GM23338 (cell line): ENCODE measurements at regions not wholly inside any gene's neighbourhood (a gene's known extent, or its start where the extent isn't known, plus 50 kb on each side); places are given as distances from the start of the nearest gene placed in this dataset.

ENCODE experiments used
- CREB1 ChIP-seq: fragments of 250-450 bp; sonication (Bioruptor Pico); IDR thresholded peaks from 2 replicates; pipeline ENCODE4 v1.5.0; 2020; ENCODE audit warnings: low read depth, mild to moderate bottlenecking, moderate library complexity
- EZH2 ChIP-seq: fragments of 200-600 bp; sonication (generic); IDR thresholded peaks from one replicate; pipeline ENCODE4 v1.8.0; 2017; ENCODE audit warnings: antibody characterized with exemption, mild to moderate bottlenecking, low read depth; ENCODE audit not compliant: unreplicated experiment
- EZH2phosphoT487 ChIP-seq: fragments of 200-600 bp; sonication (generic); IDR thresholded peaks from one replicate; pipeline ENCODE4 v1.8.1; 2018; ENCODE audit warnings: antibody characterized with exemption; ENCODE audit not compliant: unreplicated experiment
- JUNB ChIP-seq: IDR thresholded peaks from one replicate; pipeline ENCODE4 v1.6.1; 2016; ENCODE audit warnings: antibody characterized with exemption; ENCODE audit not compliant: unreplicated experiment
- POLR2AphosphoS5 ChIP-seq: IDR thresholded peaks from 2 replicates; pipeline ENCODE4 v1.6.1; 2016; ENCODE audit warnings: antibody characterized with exemption, low read depth
- STAT1 ChIP-seq: IDR thresholded peaks from one replicate; pipeline ENCODE4 v1.6.1; 2016; ENCODE audit warnings: antibody characterized with exemption; ENCODE audit not compliant: unreplicated experiment
- ZNF114 ChIP-seq: fragments of 250-450 bp; sonication (Bioruptor Pico); IDR thresholded peaks from 2 replicates; pipeline ENCODE4 v1.5.0; 2020; ENCODE audit warnings: mild to moderate bottlenecking, moderate library complexity
- TF ChIP-seq, protein P1 (sequence below), 2 experiments: fragments of 200-600 bp in 1 of 2; sonication (generic) in 1 of 2; conservative IDR thresholded peaks; 2 replicates each; pipeline versions ENCODE4 v1.5.1 to v1.6.1; 2016 to 2017; ENCODE audit warnings: antibody characterized with exemption in 2 of 2, low read depth in 2 of 2, mild to moderate bottlenecking in 2 of 2, moderate library complexity in 1 of 2
- TF ChIP-seq, protein P2 (sequence below): fragments of 250-450 bp; sonication (Bioruptor Pico); IDR thresholded peaks from 2 replicates; pipeline ENCODE4 v1.5.0; 2020; ENCODE audit warnings: mild to moderate bottlenecking, moderate library complexity
- TF ChIP-seq, protein P3 (sequence below): IDR thresholded peaks from 2 replicates; pipeline ENCODE4 v1.6.1; 2016; ENCODE audit warnings: antibody characterized with exemption
- TF ChIP-seq, protein P4 (sequence below): IDR thresholded peaks from one replicate; pipeline ENCODE4 v1.6.1; 2018; ENCODE audit warnings: antibody characterized with exemption; ENCODE audit not compliant: unreplicated experiment

DNA sequence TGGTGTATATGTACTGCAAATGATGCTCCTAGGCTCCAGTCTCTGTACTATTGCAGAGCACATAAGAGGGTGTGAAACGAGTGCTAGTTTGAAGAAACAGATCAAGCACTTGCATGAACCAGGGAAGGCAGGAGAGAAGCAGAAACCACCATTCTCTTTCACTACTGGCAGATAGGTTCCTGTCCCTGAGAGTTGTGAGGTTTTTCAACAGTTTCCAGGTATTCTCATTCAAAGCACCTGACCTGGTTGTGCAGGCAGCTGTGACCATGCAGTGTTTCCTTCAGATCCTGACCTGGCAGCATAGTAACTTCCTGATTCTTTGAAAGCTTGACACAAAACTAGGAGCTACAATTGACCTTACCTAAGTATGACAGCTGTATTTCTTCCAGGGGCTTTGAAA, 164.9 kb downstream of the UFM1 start:
- TF ChIP-seq, protein P1, sequence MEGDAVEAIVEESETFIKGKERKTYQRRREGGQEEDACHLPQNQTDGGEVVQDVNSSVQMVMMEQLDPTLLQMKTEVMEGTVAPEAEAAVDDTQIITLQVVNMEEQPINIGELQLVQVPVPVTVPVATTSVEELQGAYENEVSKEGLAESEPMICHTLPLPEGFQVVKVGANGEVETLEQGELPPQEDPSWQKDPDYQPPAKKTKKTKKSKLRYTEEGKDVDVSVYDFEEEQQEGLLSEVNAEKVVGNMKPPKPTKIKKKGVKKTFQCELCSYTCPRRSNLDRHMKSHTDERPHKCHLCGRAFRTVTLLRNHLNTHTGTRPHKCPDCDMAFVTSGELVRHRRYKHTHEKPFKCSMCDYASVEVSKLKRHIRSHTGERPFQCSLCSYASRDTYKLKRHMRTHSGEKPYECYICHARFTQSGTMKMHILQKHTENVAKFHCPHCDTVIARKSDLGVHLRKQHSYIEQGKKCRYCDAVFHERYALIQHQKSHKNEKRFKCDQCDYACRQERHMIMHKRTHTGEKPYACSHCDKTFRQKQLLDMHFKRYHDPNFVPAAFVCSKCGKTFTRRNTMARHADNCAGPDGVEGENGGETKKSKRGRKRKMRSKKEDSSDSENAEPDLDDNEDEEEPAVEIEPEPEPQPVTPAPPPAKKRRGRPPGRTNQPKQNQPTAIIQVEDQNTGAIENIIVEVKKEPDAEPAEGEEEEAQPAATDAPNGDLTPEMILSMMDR (conservative IDR thresholded peaks at IDR 0.05; ENCODE audit: low read depth in 2 of 2) = no peak
- no peak for TF ChIP-seq EZH2phosphoT487
- TF ChIP-seq, protein P2, sequence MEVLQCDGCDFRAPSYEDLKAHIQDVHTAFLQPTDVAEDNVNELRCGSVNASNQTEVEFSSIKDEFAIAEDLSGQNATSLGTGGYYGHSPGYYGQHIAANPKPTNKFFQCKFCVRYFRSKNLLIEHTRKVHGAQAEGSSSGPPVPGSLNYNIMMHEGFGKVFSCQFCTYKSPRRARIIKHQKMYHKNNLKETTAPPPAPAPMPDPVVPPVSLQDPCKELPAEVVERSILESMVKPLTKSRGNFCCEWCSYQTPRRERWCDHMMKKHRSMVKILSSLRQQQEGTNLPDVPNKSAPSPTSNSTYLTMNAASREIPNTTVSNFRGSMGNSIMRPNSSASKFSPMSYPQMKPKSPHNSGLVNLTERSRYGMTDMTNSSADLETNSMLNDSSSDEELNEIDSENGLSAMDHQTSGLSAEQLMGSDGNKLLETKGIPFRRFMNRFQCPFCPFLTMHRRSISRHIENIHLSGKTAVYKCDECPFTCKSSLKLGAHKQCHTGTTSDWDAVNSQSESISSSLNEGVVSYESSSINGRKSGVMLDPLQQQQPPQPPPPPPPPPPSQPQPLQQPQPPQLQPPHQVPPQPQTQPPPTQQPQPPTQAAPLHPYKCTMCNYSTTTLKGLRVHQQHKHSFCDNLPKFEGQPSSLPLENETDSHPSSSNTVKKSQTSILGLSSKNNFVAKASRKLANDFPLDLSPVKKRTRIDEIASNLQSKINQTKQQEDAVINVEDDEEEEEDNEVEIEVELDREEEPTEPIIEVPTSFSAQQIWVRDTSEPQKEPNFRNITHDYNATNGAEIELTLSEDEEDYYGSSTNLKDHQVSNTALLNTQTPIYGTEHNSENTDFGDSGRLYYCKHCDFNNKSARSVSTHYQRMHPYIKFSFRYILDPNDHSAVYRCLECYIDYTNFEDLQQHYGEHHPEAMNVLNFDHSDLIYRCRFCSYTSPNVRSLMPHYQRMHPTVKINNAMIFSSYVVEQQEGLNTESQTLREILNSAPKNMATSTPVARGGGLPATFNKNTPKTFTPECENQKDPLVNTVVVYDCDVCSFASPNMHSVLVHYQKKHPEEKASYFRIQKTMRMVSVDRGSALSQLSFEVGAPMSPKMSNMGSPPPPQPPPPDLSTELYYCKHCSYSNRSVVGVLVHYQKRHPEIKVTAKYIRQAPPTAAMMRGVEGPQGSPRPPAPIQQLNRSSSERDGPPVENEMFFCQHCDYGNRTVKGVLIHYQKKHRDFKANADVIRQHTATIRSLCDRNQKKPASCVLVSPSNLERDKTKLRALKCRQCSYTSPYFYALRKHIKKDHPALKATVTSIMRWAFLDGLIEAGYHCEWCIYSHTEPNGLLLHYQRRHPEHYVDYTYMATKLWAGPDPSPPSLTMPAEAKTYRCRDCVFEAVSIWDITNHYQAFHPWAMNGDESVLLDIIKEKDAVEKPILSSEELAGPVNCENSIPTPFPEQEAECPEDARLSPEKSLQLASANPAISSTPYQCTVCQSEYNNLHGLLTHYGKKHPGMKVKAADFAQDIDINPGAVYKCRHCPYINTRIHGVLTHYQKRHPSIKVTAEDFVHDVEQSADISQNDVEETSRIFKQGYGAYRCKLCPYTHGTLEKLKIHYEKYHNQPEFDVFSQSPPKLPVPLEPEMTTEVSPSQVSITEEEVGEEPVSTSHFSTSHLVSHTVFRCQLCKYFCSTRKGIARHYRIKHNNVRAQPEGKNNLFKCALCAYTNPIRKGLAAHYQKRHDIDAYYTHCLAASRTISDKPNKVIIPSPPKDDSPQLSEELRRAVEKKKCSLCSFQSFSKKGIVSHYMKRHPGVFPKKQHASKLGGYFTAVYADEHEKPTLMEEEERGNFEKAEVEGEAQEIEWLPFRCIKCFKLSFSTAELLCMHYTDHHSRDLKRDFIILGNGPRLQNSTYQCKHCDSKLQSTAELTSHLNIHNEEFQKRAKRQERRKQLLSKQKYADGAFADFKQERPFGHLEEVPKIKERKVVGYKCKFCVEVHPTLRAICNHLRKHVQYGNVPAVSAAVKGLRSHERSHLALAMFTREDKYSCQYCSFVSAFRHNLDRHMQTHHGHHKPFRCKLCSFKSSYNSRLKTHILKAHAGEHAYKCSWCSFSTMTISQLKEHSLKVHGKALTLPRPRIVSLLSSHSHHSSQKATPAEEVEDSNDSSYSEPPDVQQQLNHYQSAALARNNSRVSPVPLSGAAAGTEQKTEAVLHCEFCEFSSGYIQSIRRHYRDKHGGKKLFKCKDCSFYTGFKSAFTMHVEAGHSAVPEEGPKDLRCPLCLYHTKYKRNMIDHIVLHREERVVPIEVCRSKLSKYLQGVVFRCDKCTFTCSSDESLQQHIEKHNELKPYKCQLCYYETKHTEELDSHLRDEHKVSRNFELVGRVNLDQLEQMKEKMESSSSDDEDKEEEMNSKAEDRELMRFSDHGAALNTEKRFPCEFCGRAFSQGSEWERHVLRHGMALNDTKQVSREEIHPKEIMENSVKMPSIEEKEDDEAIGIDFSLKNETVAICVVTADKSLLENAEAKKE = no peak
- no peak for TF ChIP-seq POLR2AphosphoS5
- TF ChIP-seq STAT1 = no peak
- TF ChIP-seq EZH2 = no peak
- TF ChIP-seq, protein P3, sequence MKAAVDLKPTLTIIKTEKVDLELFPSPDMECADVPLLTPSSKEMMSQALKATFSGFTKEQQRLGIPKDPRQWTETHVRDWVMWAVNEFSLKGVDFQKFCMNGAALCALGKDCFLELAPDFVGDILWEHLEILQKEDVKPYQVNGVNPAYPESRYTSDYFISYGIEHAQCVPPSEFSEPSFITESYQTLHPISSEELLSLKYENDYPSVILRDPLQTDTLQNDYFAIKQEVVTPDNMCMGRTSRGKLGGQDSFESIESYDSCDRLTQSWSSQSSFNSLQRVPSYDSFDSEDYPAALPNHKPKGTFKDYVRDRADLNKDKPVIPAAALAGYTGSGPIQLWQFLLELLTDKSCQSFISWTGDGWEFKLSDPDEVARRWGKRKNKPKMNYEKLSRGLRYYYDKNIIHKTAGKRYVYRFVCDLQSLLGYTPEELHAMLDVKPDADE = no peak
- TF ChIP-seq JUNB = no peak
- TF ChIP-seq ZNF114 = no peak
- no peak for TF ChIP-seq CREB1 (CRISPR knock-in tag)
- TF ChIP-seq, protein P4, sequence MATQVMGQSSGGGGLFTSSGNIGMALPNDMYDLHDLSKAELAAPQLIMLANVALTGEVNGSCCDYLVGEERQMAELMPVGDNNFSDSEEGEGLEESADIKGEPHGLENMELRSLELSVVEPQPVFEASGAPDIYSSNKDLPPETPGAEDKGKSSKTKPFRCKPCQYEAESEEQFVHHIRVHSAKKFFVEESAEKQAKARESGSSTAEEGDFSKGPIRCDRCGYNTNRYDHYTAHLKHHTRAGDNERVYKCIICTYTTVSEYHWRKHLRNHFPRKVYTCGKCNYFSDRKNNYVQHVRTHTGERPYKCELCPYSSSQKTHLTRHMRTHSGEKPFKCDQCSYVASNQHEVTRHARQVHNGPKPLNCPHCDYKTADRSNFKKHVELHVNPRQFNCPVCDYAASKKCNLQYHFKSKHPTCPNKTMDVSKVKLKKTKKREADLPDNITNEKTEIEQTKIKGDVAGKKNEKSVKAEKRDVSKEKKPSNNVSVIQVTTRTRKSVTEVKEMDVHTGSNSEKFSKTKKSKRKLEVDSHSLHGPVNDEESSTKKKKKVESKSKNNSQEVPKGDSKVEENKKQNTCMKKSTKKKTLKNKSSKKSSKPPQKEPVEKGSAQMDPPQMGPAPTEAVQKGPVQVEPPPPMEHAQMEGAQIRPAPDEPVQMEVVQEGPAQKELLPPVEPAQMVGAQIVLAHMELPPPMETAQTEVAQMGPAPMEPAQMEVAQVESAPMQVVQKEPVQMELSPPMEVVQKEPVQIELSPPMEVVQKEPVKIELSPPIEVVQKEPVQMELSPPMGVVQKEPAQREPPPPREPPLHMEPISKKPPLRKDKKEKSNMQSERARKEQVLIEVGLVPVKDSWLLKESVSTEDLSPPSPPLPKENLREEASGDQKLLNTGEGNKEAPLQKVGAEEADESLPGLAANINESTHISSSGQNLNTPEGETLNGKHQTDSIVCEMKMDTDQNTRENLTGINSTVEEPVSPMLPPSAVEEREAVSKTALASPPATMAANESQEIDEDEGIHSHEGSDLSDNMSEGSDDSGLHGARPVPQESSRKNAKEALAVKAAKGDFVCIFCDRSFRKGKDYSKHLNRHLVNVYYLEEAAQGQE = no peak
